GM19395 (cell line): ENCODE measurements at regions not wholly inside any gene's neighbourhood (a gene's known extent, or its start where the extent isn't known, plus 50 kb on each side); places are given as distances from the start of the nearest gene placed in this dataset.

ENCODE experiments used
- ATAC-seq: cut with Tn5 transposase; IDR thresholded peaks from one replicate; pipeline ENCODE4 v1.9.1; 2021; ENCODE audit warnings: mild to moderate bottlenecking, moderate library complexity; ENCODE audit not compliant: unreplicated experiment

GRCh38 chr1:98005326-98006010, 84.6 kb upstream of the DPYD start:
- no peak for ATAC-seq

- no peak for ATAC-seq
Observed at GRCh38 chr1:98003442-98003841, 82.6 kb upstream of the DPYD start.

- no peak for ATAC-seq
Observed at GRCh38 chr1:98002288-98002687, 81.5 kb upstream of the DPYD start.

GRCh38 chr1:98001764-98002163, 80.9 kb upstream of the DPYD start:
- no peak for ATAC-seq

- ATAC-seq: no peak
Observed at GRCh38 chr1:97999320-97999719, 78.5 kb upstream of the DPYD start.

GRCh38 chr1:97996880-97997279, 76.0 kb upstream of the DPYD start:
- ATAC-seq: no peak

- no peak for ATAC-seq
Observed at GRCh38 chr1:97989094-97989680, 68.4 kb upstream of the DPYD start.

GRCh38 chr1:97986041-97987005, 65.5 kb upstream of the DPYD start:
- no peak for ATAC-seq

GRCh38 chr1:97983126-97983525, 62.3 kb upstream of the DPYD start:
- ATAC-seq: no peak

- no peak for ATAC-seq
Observed at GRCh38 chr1:97980530-97980929, 59.7 kb upstream of the DPYD start.

GRCh38 chr1:97976801-97977200, 56.0 kb upstream of the DPYD start:
- no peak for ATAC-seq
